ENCODE measurements at regions not wholly inside any gene's neighbourhood (a gene's known extent, or its start where the extent isn't known, plus 50 kb on each side); places are given as distances from the start of the nearest gene placed in this dataset.

- TF ChIP-seq CTCF (IDR thresholded peaks at IDR 0.05; ENCODE audit: low read length) (no peak), EZH2 (IDR thresholded peaks at IDR 0.05; ENCODE audit: borderline replicate concordance, low read length) (no peak)
Observed at GRCh38 chr6:80623066-80623815, 516.8 kb downstream of the BCKDHB start.

GRCh38 chr6:80622641-80623040 lies 516.2 kb downstream of the BCKDHB start:
- Histone ChIP-seq H3K27ac (ENCODE audit: low read depth, low read length, poor library complexity, severe bottlenecking) (no peak overlapping the region), H3K27me3 (ENCODE audit: insufficient read depth, low read length) (no peaks in the 10 kb centered on the region), H3F3A (ENCODE audit: insufficient read depth, low read length) (no peaks in the 10 kb centered on the region), H4K20me1 (ENCODE audit: insufficient read depth, low read length) (no peaks in the 10 kb centered on the region), H3K4me3 (ENCODE audit: low read depth, low read length, poor library complexity, severe bottlenecking) (no peak overlapping the region), H3K9ac (ENCODE audit: low read length) (no peak overlapping the region), H3K4me1 (ENCODE audit: insufficient read depth, low read length, severe bottlenecking) (no peaks in the 10 kb centered on the region), H3K79me2 (ENCODE audit: insufficient read depth, low read length) (no peaks in the 10 kb centered on the region), H3K9me2 (ENCODE audit: low read depth, low read length) (no peaks in the 10 kb centered on the region), H3K9me3 (ENCODE audit: low read length) (no peaks in the 10 kb centered on the region), H3K4me2 (ENCODE audit: low read length) (no peak overlapping the region), H2AFZ (ENCODE audit: low read length) (no peak overlapping the region), H3K36me3 (ENCODE audit: insufficient read depth, low read length) (no peaks in the 10 kb centered on the region)
- TF ChIP-seq CTCF (IDR thresholded peaks at IDR 0.05; ENCODE audit: low read length), result no peak
- no peak for TF ChIP-seq EZH2 (IDR thresholded peaks at IDR 0.05; ENCODE audit: borderline replicate concordance, low read length)

More at GRCh38 chr6:80623066-80623815, 516.8 kb downstream of the BCKDHB start:
- no peak overlapping the region for H3K4me2 ChIP-seq (ENCODE audit: low read length)
- no peaks in the 10 kb centered on the region for H3K27me3 ChIP-seq (ENCODE audit: insufficient read depth, low read length)
- no peaks in the 10 kb centered on the region for H3K9me2 ChIP-seq (ENCODE audit: low read depth, low read length)
- H3K36me3 ChIP-seq (ENCODE audit: insufficient read depth, low read length), result no peaks in the 10 kb centered on the region
- no peak overlapping the region for H2AFZ ChIP-seq (ENCODE audit: low read length)
- no peak overlapping the region for H3K27ac ChIP-seq (ENCODE audit: low read depth, low read length, poor library complexity, severe bottlenecking)
- no peaks in the 10 kb centered on the region for H4K20me1 ChIP-seq (ENCODE audit: insufficient read depth, low read length)
- no peak overlapping the region for H3K9ac ChIP-seq (ENCODE audit: low read length)
- no peaks in the 10 kb centered on the region for H3K9me3 ChIP-seq (ENCODE audit: low read length)
- no peak overlapping the region for H3K4me3 ChIP-seq (ENCODE audit: low read depth, low read length, poor library complexity, severe bottlenecking)
- no peaks in the 10 kb centered on the region for H3F3A ChIP-seq (ENCODE audit: insufficient read depth, low read length)
- no peaks in the 10 kb centered on the region for H3K79me2 ChIP-seq (ENCODE audit: insufficient read depth, low read length)
- H3K4me1 ChIP-seq (ENCODE audit: insufficient read depth, low read length, severe bottlenecking), result no peaks in the 10 kb centered on the region

GRCh38 chr6:80618953-80619352 lies 512.5 kb downstream of the BCKDHB start:
- no peaks in the 10 kb centered on the region for H3K79me2 ChIP-seq (ENCODE audit: insufficient read depth, low read length)
- no peak overlapping the region for H3K27ac ChIP-seq (ENCODE audit: low read depth, low read length, poor library complexity, severe bottlenecking)
- TF ChIP-seq CTCF (IDR thresholded peaks at IDR 0.05; ENCODE audit: low read length), result no peak
- no peak overlapping the region for H3K4me3 ChIP-seq (ENCODE audit: low read depth, low read length, poor library complexity, severe bottlenecking)
- H4K20me1 ChIP-seq (ENCODE audit: insufficient read depth, low read length), result no peaks in the 10 kb centered on the region
- H3K27me3 ChIP-seq (ENCODE audit: insufficient read depth, low read length), result no peaks in the 10 kb centered on the region
- H3K9me3 ChIP-seq (ENCODE audit: low read length), result no peaks in the 10 kb centered on the region
- no peak overlapping the region for H2AFZ ChIP-seq (ENCODE audit: low read length)
- H3K4me2 ChIP-seq (ENCODE audit: low read length), result no peak overlapping the region
- no peaks in the 10 kb centered on the region for H3K36me3 ChIP-seq (ENCODE audit: insufficient read depth, low read length)
- no peaks in the 10 kb centered on the region for H3K4me1 ChIP-seq (ENCODE audit: insufficient read depth, low read length, severe bottlenecking)
- no peaks in the 10 kb centered on the region for H3F3A ChIP-seq (ENCODE audit: insufficient read depth, low read length)
- H3K9me2 ChIP-seq (ENCODE audit: low read depth, low read length), result no peaks in the 10 kb centered on the region
- no peak overlapping the region for H3K9ac ChIP-seq (ENCODE audit: low read length)

Data from OCI-LY1 (cell line).